ENCODE measurements at regions not wholly inside any gene's neighbourhood (a gene's known extent, or its start where the extent isn't known, plus 50 kb on each side); places are given as distances from the start of the nearest gene placed in this dataset.
A peak's percentile ranks its signal among the peaks of the same experiment; 100 is the strongest.

DNA sequence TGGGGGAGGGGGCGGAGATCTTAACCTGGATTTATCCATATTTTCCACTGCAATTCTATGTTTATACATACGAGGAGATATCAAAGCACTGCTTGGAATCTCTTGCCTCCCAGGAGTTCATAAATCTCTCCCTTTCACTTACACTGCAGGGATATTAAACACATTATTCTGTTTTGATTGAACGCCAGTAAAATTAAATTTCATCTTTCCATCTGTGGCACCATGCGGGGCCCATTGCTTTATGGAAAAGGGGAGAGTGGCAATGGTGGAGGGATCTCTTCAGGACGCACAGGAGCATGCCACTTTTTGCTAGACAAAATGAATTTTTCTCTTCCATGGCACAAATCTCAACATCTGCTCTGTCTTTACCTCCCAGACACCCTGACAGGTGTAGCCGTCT, 648.0 kb upstream of the PLXNA2 start:
- H3K4me1 ChIP-seq (ENCODE audit: low read length) = peaks cover 33% of the 10 kb centered on the region
- no peak overlapping the region for H3K4me3 ChIP-seq (ENCODE audit: low read length)
- H3K9ac ChIP-seq (ENCODE audit: low read length) = no peak overlapping the region
- no peaks in the 10 kb centered on the region for H3K9me2 ChIP-seq (replicated peaks; ENCODE audit: insufficient read depth, low read length)
- H3K27me3 ChIP-seq (replicated peaks; ENCODE audit: insufficient read depth, low read length) = no peaks in the 10 kb centered on the region
- no peak for DNase-seq
- 0 out of 2 replicates have a peak, but pooled peaks cover 2% of the 10 kb centered on the region for H3F3A ChIP-seq (ENCODE audit: insufficient read depth, low read length)
- no peak overlapping the region for H3K4me2 ChIP-seq (ENCODE audit: low read depth, low read length)
- no peaks in the 10 kb centered on the region for H3K36me3 ChIP-seq (replicated peaks; ENCODE audit: insufficient read depth, low read length)
- no peak overlapping the region for H2AFZ ChIP-seq (ENCODE audit: low read length)
- no peak overlapping the region for H3K27ac ChIP-seq (ENCODE audit: low read length)
- H3K9me3 ChIP-seq (replicated peaks; ENCODE audit: insufficient read depth, low read length) = no peaks in the 10 kb centered on the region
- H4K20me1 ChIP-seq (ENCODE audit: insufficient read depth, low read length) = no peaks in the 10 kb centered on the region
- TF ChIP-seq, protein P1, sequence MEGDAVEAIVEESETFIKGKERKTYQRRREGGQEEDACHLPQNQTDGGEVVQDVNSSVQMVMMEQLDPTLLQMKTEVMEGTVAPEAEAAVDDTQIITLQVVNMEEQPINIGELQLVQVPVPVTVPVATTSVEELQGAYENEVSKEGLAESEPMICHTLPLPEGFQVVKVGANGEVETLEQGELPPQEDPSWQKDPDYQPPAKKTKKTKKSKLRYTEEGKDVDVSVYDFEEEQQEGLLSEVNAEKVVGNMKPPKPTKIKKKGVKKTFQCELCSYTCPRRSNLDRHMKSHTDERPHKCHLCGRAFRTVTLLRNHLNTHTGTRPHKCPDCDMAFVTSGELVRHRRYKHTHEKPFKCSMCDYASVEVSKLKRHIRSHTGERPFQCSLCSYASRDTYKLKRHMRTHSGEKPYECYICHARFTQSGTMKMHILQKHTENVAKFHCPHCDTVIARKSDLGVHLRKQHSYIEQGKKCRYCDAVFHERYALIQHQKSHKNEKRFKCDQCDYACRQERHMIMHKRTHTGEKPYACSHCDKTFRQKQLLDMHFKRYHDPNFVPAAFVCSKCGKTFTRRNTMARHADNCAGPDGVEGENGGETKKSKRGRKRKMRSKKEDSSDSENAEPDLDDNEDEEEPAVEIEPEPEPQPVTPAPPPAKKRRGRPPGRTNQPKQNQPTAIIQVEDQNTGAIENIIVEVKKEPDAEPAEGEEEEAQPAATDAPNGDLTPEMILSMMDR (IDR thresholded peaks at IDR 0.05; ENCODE audit: low read length) = no peak
- TF ChIP-seq EZH2phosphoT487 (IDR thresholded peaks at IDR 0.05; ENCODE audit: low read length) (no peak), EZH2 (optimal IDR thresholded peaks at IDR 0.05; ENCODE audit: low read depth, low read length) (no peak)
- H3K79me2 ChIP-seq (ENCODE audit: low read length) = no peaks in the 10 kb centered on the region

- TF ChIP-seq, protein P1 (IDR thresholded peaks at IDR 0.05; ENCODE audit: low read length) = no peak
- TF ChIP-seq EZH2phosphoT487 (IDR thresholded peaks at IDR 0.05; ENCODE audit: low read length) (no peak), EZH2 (optimal IDR thresholded peaks at IDR 0.05; ENCODE audit: low read depth, low read length) (no peak)
- no peaks in the 10 kb centered on the region for H3K79me2 ChIP-seq (ENCODE audit: low read length)
- no peak for DNase-seq
- 0 out of 2 replicates have a peak, but pooled peaks cover 2% of the 10 kb centered on the region for H3F3A ChIP-seq (ENCODE audit: insufficient read depth, low read length)
- H3K27me3 ChIP-seq (replicated peaks; ENCODE audit: insufficient read depth, low read length) = no peaks in the 10 kb centered on the region
- no peak overlapping the region for H3K4me3 ChIP-seq (ENCODE audit: low read length)
- no peaks in the 10 kb centered on the region for H3K9me3 ChIP-seq (replicated peaks; ENCODE audit: insufficient read depth, low read length)
- no peaks in the 10 kb centered on the region for H4K20me1 ChIP-seq (ENCODE audit: insufficient read depth, low read length)
- H2AFZ ChIP-seq (ENCODE audit: low read length) = no peak overlapping the region
- no peaks in the 10 kb centered on the region for H3K9me2 ChIP-seq (replicated peaks; ENCODE audit: insufficient read depth, low read length)
- peak overlapping the region; percentile 25; the same call in 1 of the 2 replicates for H3K4me2 ChIP-seq (ENCODE audit: low read depth, low read length)
- H3K9ac ChIP-seq (ENCODE audit: low read length) = no peak overlapping the region
- H3K27ac ChIP-seq (ENCODE audit: low read length) = no peak overlapping the region
- no peaks in the 10 kb centered on the region for H3K36me3 ChIP-seq (replicated peaks; ENCODE audit: insufficient read depth, low read length)
- H3K4me1 ChIP-seq (ENCODE audit: low read length) = peaks cover 40% of the 10 kb centered on the region
Measured at GRCh38 chr1:208893251-208893650, 649.1 kb upstream of the PLXNA2 start.

DNA sequence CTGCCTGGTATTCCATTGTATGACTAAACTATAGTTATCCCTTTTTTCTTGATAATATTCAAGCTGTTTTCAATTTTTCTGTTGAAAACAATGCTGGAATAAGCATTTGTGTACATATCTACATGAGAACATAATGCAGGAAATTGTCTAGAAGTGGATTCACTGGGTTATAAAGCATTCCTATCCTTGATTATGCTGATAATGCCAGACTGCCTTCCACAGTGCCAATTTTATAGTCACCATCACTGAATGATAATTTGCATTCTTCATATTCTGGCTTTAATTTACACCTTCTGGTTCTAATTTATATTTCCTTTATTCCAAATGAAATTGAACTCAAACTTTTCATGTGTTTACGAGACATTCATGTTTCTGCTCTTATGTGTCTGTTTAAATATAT, 651.0 kb upstream of the PLXNA2 start:
- H4K20me1 ChIP-seq (ENCODE audit: insufficient read depth, low read length) = no peaks in the 10 kb centered on the region
- H3F3A ChIP-seq (ENCODE audit: insufficient read depth, low read length) = 0 out of 2 replicates have a peak, but pooled peaks cover 2% of the 10 kb centered on the region
- H3K79me2 ChIP-seq (ENCODE audit: low read length) = no peaks in the 10 kb centered on the region
- peaks cover 46% of the 10 kb centered on the region for H3K4me1 ChIP-seq (ENCODE audit: low read length)
- H3K4me3 ChIP-seq (ENCODE audit: low read length) = no peak overlapping the region
- H3K27me3 ChIP-seq (replicated peaks; ENCODE audit: insufficient read depth, low read length) = no peaks in the 10 kb centered on the region
- TF ChIP-seq EZH2 (optimal IDR thresholded peaks at IDR 0.05; ENCODE audit: low read depth, low read length) (no peak), EZH2phosphoT487 (IDR thresholded peaks at IDR 0.05; ENCODE audit: low read length) (no peak)
- TF ChIP-seq, protein P1 (IDR thresholded peaks at IDR 0.05; ENCODE audit: low read length) = no peak
- H3K36me3 ChIP-seq (replicated peaks; ENCODE audit: insufficient read depth, low read length) = no peaks in the 10 kb centered on the region
- H3K9me3 ChIP-seq (replicated peaks; ENCODE audit: insufficient read depth, low read length) = no peaks in the 10 kb centered on the region
- H3K27ac ChIP-seq (ENCODE audit: low read length) = no peak overlapping the region
- H3K9me2 ChIP-seq (replicated peaks; ENCODE audit: insufficient read depth, low read length) = no peaks in the 10 kb centered on the region
- no peak overlapping the region for H2AFZ ChIP-seq (ENCODE audit: low read length)
- no peak overlapping the region for H3K4me2 ChIP-seq (ENCODE audit: low read depth, low read length)
- no peak for DNase-seq
- H3K9ac ChIP-seq (ENCODE audit: low read length) = no peak overlapping the region

Measured in MM.1S (cell line).